Stomach smooth muscle (tissue), 2 donors: ENCODE measurements at regions not wholly inside any gene's neighbourhood (a gene's known extent, or its start where the extent isn't known, plus 50 kb on each side); places are given as distances from the start of the nearest gene placed in this dataset.

ENCODE experiments used
- H3K27ac ChIP-seq: one replicate; pipeline ENCODE4 v1.7.0; 2013; ENCODE audit warnings: mild to moderate bottlenecking, low read length, inconsistent platforms
- H3K27me3 ChIP-seq, 2 donors: one replicate each; pipeline ENCODE4 v1.7.0; 2013; ENCODE audit warnings: low read length in 2 of 2; ENCODE audit not compliant: insufficient read depth in 2 of 2, control insufficient read depth in 1 of 2
- H3K36me3 ChIP-seq, 2 donors: one replicate each; pipeline ENCODE4 v1.7.0; 2013; ENCODE audit warnings: low read length in 2 of 2; ENCODE audit not compliant: control insufficient read depth in 2 of 2, insufficient read depth in 2 of 2
- H3K4me1 ChIP-seq: one replicate; pipeline ENCODE4 v1.7.0; 2013; ENCODE audit warnings: low read length; ENCODE audit not compliant: control insufficient read depth, insufficient read depth
- H3K4me3 ChIP-seq, 2 donors: one replicate each; pipeline ENCODE4 v1.7.0; 2013; ENCODE audit warnings: low read length in 2 of 2
- H3K9ac ChIP-seq, 2 donors: one replicate each; pipeline ENCODE4 v1.7.0; 2013; ENCODE audit warnings: low read length in 2 of 2, mild to moderate bottlenecking in 1 of 2
- H3K9me3 ChIP-seq, 2 donors: one replicate each; pipeline ENCODE4 v1.7.0; 2013; ENCODE audit warnings: low read length in 2 of 2; ENCODE audit not compliant: control insufficient read depth in 2 of 2
- donor health status: healthy.
- donor health status: Pancreatic carcinoma.

DNA sequence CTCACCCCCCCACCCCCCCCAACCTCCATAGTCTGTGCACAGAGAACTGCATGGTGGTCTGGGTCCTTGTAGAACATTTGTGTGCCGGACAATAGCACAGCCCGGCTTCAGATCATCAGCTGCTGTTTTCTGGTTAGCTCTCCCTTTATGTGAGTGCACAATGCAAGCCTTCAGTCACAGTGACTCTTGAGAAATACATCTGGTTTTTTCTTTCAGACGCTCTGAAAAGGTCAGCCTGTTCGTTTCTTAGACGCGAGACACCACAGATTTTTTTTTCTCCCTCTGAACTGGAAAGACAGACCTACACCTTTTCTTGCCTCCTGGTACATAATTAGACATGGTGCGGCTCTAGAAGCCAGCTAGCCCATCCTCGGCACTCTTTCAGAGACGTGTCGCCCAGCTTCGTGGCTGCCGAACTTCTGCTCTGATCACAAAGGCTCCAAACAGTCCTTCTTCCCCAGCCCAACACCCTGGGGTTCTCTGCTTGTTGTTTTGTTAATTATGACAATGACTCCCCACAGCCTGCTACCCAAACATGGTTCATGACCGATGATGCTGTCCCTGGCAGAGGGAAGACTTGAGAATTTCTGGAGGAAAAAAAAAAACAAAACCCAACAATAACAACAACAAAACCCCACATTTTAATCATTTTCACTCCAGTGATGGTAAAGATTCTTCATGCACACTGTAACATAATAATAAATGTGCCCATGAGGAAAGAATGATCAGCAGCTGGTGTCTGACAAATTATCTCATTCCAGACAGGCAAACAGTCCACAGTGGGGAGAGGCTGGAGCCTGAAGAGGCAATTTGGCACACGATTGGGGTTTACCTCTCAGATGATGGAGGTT, 241.4 kb upstream of the ZNF462 start:
- H3K27me3 ChIP-seq = no peaks in the 10 kb centered on the region
- no peak overlapping the region for H3K27ac ChIP-seq
- no peak overlapping the region for H3K9ac ChIP-seq
- no peaks in the 10 kb centered on the region for H3K9me3 ChIP-seq
- H3K4me1 ChIP-seq = peaks cover 4% of the 10 kb centered on the region
- no peak overlapping the region for H3K4me3 ChIP-seq
- H3K36me3 ChIP-seq = no peaks in the 10 kb centered on the region

DNA sequence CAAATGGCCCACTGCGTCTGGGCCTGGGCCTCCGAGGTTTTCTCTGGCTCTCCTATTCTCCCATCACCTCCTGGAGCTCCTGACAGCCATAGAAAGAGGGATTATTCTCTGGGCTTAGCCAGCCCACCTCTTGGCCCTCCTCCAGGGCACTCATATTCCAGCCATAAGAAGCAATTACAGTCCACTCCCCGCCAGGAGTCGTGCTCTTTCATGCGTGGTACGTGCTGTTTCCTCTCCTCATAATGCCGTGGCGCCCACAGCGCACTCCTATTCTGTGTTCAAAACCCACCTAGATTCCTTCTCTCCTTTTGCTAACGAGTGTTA, 240.8 kb upstream of the ZNF462 start:
- Histone ChIP-seq H3K4me1 (peaks cover 4% of the 10 kb centered on the region), H3K9ac (no peak overlapping the region), H3K27ac (no peak overlapping the region), H3K27me3 (no peaks in the 10 kb centered on the region), H3K9me3 (no peaks in the 10 kb centered on the region), H3K36me3 (no peaks in the 10 kb centered on the region), H3K4me3 (no peak overlapping the region)

GRCh38 chr9:106623558-106623957, 239.4 kb upstream of the ZNF462 start:
- Histone ChIP-seq H3K36me3 (no peaks in the 10 kb centered on the region), H3K4me3 (no peak overlapping the region), H3K9ac (no peak overlapping the region), H3K9me3 (no peaks in the 10 kb centered on the region), H3K27ac (no peak overlapping the region), H3K27me3 (no peaks in the 10 kb centered on the region), H3K4me1 (peaks cover 4% of the 10 kb centered on the region)

DNA sequence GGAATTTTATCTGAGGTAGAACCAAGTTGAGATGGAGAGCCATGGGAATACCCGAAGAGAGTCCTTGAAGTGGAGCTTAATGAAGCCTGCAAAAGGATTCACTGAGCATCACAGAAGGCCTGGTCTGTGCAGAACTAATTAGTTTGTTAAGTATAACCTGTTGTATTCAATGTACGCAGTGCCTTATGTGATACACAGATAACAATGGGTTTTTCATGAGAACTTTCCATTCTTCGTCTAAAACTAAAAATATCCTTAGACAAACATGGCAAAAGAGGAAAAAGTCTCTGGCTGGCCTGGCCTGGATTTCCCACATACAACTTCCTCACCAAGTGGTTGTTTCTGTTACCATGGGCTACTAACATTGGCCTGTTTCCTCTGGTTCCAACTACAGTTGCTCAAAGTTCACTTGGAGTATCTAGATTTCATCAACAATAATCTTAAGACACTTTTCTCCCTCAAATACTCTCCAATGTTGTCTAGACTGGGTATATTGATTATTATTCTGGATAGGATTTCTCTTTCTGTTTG, 237.6 kb upstream of the ZNF462 start:
- no peaks in the 10 kb centered on the region for H3K27me3 ChIP-seq
- peaks cover 4% of the 10 kb centered on the region for H3K4me1 ChIP-seq
- no peak overlapping the region for H3K27ac ChIP-seq

GRCh38 chr9:106626936-106627335, 236.0 kb upstream of the ZNF462 start:
- Histone ChIP-seq H3K36me3 (no peaks in the 10 kb centered on the region), H3K27me3 (no peaks in the 10 kb centered on the region), H3K4me3 (no peak overlapping the region), H3K9me3 (no peaks in the 10 kb centered on the region), H3K4me1 (no peaks in the 10 kb centered on the region), H3K9ac (no peak overlapping the region), H3K27ac (no peak overlapping the region)

More for the DNA sequence above, 237.6 kb upstream of the ZNF462 start:
- no peaks in the 10 kb centered on the region for H3K36me3 ChIP-seq
- H3K4me3 ChIP-seq = no peak overlapping the region
- no peak overlapping the region for H3K9ac ChIP-seq
- H3K9me3 ChIP-seq = no peaks in the 10 kb centered on the region

DNA sequence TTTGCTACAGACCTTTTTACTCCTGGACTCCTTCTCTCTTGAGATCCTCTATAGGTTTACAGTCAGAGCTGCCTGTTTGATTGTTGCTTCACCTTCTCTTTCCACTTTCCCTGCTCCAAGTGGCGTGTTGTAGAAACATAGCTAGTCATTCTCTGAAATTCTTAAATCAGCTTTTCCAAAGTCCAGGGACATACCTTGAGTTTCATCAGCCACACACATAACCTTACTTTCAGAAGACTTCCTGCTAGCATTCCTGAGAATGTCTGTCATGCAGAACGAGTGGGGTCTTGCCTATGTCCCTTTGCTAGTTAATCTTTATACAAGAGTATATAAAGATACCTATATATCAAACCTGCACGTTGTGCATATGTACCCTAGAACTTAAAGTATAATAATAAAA, 230.3 kb upstream of the ZNF462 start:
- no peak overlapping the region for H3K9ac ChIP-seq
- H3K27ac ChIP-seq = no peak overlapping the region
- no peak overlapping the region for H3K4me3 ChIP-seq
- H3K27me3 ChIP-seq = no peaks in the 10 kb centered on the region
- no peaks in the 10 kb centered on the region for H3K4me1 ChIP-seq
- H3K9me3 ChIP-seq = no peaks in the 10 kb centered on the region
- no peaks in the 10 kb centered on the region for H3K36me3 ChIP-seq

DNA sequence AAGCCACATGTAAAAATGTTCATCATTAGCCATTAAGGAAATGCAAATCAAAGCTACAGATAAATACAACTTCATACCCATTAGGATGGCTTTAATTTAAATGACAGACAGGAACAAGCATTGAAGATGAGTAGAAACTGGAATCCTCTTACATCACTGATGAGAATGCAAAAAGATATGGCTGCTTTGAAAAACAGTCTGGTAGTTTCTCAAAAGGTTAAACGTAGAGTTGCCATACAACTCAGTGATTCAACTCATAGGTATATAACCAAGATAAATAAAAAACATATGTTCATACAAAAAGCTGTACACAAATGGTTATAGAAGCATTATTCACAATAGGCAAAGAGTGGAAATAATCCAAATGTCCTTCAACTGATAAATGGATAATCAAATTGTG, 228.8 kb upstream of the ZNF462 start:
- Histone ChIP-seq H3K27me3 (no peaks in the 10 kb centered on the region), H3K4me3 (no peak overlapping the region), H3K27ac (no peak overlapping the region), H3K9me3 (no peaks in the 10 kb centered on the region), H3K4me1 (no peaks in the 10 kb centered on the region), H3K9ac (no peak overlapping the region), H3K36me3 (no peaks in the 10 kb centered on the region)

GRCh38 chr9:106634641-106635040, 228.3 kb upstream of the ZNF462 start:
- Histone ChIP-seq H3K4me1 (no peaks in the 10 kb centered on the region), H3K9me3 (no peaks in the 10 kb centered on the region), H3K27ac (no peak overlapping the region), H3K4me3 (no peak overlapping the region), H3K36me3 (no peaks in the 10 kb centered on the region), H3K27me3 (no peaks in the 10 kb centered on the region), H3K9ac (no peak overlapping the region)

DNA sequence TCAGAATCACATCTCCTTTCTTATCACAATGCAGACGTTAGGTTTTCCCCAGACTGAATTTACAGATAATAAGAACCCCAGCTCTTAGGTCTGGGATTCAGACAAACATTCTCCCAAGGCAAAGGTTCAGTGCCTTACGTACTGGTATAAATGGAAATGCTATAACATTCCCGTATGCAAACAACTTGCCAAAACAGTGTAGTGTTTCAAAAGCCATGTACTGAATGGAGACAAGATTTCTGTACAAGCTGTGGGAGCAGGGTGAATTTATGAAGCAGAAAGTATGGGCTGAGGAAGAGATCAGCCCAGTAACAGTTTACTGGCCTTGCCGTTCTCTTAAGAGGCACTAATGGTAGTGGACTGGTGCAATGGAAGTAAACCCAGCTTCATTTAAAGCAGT, 225.5 kb upstream of the ZNF462 start:
- H3K9ac ChIP-seq = no peak overlapping the region
- no peaks in the 10 kb centered on the region for H3K4me1 ChIP-seq
- no peaks in the 10 kb centered on the region for H3K27me3 ChIP-seq

DNA sequence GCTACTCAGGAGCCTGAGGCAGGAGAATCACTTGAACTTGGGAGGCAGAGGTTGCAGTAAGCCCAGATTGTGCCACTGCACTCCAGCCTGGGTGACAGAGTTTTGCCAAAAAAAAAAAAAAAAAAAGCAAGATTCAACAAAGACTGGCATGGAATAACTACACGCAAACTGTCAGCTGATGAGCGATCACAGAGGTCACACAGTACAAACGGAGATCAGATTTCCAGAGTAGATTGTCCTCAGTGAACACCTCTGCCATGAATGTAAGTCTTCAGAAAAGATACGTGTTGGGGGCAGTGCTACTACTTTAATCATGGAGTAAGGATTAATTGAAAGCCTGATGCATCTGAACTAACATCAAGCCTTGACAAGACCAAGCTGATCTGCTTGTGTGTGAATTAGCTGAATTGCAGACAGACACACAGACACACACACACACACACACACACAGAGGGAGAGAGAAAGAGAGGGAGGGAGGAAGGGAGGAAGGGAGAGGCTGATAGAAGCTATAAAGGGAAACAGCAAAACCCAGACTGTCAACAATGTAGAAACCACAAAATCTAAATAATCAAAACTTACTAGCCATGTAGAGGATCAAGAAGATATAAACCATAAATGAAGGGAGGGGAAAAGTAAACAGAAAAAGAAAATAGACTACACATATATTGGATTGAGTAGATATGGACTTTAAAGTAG, 222.9 kb upstream of the ZNF462 start:
- Histone ChIP-seq H3K4me3 (no peak overlapping the region), H3K4me1 (no peaks in the 10 kb centered on the region), H3K9me3 (no peaks in the 10 kb centered on the region), H3K9ac (no peak overlapping the region), H3K27me3 (no peaks in the 10 kb centered on the region), H3K36me3 (no peaks in the 10 kb centered on the region), H3K27ac (no peak overlapping the region)

More for the DNA sequence above, 225.5 kb upstream of the ZNF462 start:
- Histone ChIP-seq H3K4me3 (no peak overlapping the region), H3K36me3 (no peaks in the 10 kb centered on the region), H3K9me3 (no peaks in the 10 kb centered on the region), H3K27ac (no peak overlapping the region)
